HG02852 (cell line): ENCODE measurements at regions not wholly inside any gene's neighbourhood (a gene's known extent, or its start where the extent isn't known, plus 50 kb on each side); places are given as distances from the start of the nearest gene placed in this dataset.

Experiments
- ATAC-seq: cut with Tn5 transposase; IDR thresholded peaks from one replicate; pipeline ENCODE4 v1.9.1; 2021; ENCODE audit warnings: mild to moderate bottlenecking, moderate library complexity; ENCODE audit not compliant: unreplicated experiment

DNA sequence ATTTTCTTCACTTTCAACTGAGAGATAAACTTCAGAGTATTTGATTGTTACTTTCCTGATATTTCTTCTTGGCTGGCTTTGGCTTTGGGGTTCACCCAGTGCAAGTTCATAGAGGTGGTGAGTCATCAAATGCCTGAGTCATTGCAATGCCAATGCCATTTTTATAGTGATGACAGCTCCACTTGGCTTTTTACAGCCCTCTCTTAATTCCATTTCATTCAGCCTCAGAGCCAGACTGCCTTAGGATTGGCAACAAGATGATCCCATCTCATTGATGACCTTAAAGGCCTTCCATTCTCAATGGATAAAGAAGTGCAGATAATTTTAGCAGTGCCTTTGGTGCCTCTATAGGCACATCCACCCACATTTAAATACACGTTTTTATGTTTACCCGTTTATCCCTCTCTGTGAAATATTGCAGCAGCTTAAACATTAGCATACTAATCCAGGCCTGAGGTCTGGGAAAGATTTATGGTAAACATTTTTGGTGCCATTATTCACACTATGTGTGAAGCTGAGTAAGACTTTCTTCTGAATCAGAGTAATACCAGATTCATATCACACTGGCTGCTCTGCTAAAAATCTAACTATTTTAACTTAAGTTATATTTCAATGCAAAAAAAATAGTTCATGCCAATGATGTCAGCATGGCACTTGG is 88.9 kb upstream of the TYRP1 start:
- ATAC-seq, result no peak

DNA sequence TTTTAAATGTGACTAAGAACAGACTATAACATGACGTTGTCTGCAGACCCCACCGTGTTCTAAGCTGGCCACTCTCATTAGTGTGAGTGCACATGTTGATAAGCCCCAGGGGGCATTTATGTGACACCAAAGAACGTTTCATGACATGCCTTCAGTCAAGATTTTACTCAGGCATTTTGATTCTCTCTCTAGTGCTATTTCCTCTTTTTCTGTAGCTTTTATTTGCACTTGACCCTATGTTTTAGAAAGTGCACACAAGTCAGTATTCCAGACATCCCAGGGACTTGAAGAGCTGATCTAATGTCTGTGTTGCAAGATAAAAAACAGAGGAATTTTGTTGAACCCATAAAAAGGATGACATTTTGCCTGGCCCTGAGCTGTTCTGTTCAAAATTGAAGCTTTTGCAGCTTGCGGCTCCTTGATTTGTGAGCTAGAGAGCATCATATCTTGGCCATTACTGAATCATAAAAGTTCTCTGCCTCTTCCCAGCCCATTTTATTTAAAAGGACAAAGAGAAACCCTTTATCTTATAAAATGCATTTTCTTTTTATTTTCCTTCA is 80.9 kb upstream of the TYRP1 start:
- no peak for ATAC-seq

DNA sequence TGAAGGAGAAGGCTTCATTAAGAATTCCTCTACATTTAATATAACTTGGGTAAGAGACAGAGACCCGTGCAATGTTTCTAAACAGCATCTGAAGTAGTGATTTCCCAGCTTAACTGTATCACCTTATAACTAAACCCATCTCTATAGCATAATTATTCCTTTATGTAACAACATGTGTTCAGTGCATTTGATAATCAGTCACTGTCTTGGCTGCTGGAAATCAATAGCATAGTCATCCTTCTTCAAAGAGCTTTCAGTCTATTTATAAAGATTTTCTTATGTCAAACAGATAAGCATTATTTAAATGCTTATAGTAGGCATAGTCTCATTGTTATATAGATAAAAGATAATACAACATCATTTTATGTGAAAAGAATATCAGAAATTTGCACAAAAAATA is 80.1 kb upstream of the TYRP1 start:
- ATAC-seq, result no peak

DNA sequence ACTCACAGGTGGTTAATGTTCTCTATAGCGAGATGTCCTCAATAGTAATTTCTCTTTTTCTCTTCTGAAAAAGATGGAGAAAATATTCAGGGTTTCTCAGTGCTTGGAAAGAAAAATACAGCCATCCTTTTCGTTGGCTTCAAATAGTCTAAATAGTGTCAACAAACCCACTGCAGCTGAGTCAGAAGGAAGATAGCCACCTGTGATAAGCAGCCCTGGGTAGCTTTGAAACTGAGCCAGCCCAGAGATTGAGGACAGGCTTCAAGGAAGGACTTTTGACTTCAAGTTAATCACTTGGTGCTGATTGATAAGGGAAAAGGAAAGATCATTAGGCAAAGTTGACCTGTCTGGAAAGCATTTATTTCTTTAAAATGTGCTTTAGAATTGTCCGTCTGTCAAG is 78.7 kb upstream of the TYRP1 start:
- ATAC-seq, result no peak

DNA sequence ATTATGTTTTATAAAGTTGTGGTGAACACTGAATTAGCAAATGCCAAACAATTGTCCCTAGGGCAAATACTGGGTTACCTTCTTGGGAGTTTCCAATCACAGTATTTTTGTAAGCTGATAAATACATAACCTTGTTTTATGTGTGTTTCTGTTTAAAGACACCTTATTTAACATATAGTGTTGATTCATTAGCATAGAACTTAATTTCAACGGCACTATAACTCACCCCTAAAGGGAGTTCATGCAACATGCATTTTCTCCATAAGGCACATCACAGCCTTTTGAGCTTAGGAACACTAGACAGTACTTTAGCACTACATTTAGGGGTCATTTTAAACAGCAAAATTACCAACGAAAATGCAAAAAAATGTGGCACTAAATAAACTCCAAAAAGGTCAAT is 74.2 kb upstream of the TYRP1 start:
- no peak for ATAC-seq

DNA sequence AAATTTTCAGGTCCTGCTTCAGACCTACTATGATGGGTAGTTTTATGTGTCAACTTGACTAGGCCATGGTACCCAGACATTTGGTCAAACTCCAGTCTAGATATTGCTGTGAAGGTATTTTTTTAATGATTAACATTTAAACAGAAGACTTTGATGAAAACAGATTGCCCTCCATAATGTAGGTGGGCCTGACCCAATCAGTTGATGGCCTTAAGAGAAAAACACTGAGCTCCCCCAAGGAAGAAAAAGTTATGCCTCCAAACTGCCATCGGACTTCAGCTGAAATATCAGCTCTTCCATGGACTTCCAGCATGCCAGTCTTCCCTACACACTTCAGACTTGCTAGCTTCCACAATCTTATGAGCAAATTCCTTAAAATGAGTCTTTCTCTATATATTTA is 67.3 kb upstream of the TYRP1 start:
- ATAC-seq, result no peak

DNA sequence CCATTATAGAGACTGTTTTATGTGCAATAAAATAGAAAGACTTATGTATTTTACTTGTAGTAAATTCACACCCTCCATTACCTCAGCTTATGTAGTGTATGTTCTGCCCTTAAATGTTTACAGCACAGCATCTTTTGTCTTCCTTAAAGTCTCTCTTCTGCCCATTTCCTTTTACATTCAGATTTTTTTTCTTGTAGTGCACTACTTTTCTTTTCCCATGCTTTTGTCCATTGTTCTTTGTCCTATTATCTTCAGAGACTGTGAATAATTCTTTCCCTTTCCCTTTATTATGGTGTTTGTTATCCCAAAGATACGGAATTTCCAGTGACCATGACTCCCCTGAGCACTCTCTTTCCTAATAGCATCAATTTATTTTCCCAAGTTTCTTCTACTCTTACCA is 66.1 kb upstream of the TYRP1 start:
- ATAC-seq, result no peak

DNA sequence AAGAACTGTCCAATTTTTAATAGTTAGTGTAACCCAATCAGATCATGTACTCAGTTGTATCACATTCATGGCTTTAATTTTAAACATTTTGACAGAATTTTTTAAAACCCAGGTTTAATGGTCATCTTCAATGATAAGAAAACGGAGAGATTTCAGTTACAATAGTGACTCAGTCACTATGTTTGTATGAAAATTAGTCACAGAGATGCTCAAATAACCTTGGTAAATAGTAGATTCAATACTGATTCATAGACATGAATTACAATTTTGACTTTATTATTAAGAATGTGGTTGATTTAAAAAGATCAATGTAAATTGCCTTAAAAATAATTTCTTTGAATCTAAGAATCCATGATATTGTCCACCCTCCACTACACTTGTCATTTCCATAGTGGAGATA is 64.6 kb upstream of the TYRP1 start:
- no peak for ATAC-seq

DNA sequence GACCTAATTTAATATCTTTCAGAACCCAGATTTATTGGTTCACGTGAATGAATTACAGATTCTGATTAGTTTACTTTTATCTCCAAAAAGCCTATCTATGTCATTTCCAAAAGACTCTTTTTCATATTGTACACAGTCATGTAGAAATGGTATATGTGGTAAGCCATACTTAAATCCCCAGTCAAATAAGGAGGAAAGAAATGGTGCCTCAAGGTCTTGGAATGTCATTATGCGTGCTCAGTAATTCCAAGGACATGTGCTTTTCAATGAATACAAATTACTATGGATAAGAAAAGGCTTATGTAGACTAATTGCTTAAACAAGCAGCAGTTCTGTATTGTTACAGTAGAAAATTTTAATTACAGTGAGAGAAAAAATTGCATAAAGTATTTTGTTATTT is 64.1 kb upstream of the TYRP1 start:
- no peak for ATAC-seq

DNA sequence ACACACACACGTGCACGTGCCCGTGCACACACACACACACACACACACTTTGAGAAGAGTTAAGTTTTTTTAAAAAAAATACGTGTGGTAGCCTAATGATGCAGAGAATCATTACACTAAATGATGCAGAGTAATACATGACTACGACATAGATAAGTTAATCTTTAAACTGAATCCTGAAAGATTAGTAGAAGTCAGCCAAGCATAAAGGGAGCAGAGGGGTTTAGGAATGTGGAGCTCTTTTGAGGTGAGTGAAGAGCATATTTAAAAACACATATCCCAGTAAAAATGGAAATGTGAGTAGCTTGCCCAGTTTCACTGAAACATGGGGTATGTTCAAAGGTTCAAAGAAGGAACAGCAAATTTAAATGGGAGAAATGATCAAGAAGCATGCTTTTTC is 61.3 kb upstream of the TYRP1 start:
- ATAC-seq, result no peak

DNA sequence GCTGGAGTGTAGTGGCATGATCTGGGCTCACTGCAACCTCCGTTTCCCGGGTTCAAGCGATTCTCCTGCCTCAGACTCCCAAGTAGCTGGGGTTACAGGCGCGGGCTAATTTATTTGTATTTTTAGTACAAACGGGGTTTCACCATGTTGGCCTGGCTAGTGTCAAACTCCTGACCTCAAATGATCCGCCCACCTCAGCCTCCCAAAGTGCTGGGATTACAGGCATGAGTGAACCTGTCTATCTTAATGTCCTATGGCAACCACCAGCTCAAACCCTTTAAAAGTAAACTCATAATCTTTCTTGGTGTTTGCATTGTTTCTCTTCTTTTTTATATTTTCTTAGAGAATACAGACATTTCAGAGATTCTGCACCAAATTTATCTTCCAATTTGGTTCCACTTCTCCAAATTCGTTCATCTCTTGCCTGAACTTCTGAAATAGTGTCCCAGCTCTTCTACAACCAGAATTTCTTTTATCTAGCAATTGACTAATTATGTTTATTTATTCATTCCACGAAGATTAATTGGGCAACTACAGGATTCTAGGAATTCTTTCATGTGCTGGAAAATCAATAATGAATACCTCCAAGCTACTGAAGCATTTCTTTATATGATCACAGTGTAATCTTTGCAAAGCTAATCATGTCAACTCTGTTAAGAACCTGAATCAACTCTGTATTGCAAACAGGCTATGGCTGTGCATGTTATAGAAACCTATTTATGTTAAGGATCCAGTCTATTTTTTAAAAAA is 60.0 kb upstream of the TYRP1 start:
- ATAC-seq, result no peak

DNA sequence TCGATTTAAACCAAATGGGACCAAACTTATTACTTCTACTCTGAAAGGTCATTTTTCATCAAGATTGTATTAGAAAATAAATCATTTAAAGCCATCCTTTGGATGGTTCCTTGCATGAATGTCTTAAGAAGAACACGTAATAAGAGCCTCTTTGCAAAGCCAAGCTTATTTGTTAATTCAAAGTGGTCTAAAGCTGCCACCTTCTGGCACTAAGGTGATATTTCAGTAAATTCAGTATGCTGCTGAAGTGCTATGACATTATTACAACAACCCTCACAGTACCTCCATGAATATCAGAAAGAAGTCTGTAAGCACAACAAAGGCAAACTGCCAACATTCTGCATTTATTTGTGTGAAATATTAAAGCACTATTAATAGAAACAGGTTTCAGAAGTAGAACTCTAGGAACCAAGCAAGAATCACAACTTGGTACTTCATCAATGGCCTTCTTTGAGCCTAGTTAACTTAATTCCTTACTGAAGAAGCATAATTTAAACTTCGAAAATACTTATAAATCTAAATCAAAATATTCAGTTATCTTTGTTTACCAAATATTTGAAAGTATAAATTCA is 53.1 kb upstream of the TYRP1 start:
- ATAC-seq, result no peak

DNA sequence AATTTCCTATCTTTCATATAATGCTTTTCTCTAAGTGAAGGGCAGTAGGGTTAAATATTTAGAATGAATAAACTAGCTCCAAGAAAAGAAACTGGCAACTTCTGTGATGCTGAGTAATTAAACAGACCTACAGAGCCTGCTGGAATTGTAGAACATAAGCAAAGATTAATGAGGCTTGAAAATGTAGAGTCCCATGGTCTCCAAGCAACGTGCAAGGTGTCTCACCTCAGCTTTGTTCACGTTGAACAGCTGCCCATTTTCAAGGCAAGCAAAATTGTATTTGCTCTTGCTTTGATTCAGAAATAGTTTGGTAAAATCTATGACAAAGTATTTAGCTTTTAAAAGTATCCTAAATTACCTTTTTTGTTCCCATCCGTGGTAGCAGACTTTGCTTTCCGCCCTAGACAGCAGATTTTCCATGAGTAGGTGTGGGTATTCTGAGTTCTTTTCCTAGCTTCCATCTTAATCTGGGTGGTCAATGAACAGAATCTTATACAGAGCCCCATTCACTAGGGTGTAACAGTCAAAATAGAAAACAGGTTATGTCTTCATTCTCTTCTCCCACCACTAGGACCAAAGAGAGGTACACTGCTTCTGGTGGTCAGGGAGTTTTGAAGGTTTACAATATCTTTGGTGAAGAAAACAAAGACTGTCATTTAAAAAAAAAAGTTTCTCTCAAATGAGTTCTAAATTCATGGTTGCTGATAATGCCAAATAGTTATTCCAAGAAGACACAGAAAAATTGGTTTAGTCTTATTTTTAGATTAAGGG is 52.1 kb upstream of the TYRP1 start:
- ATAC-seq, result no peak
